K562 (cell line): ENCODE measurements at regions not wholly inside any gene's neighbourhood (a gene's known extent, or its start where the extent isn't known, plus 50 kb on each side); places are given as distances from the start of the nearest gene placed in this dataset.

Experiments
- EZH2 ChIP-seq: IDR thresholded peaks from 2 replicates; pipeline ENCODE4 v1.6.1; 2012; ENCODE audit warnings: low read depth, mild to moderate bottlenecking, inconsistent platforms, low read length, borderline replicate concordance
- HDAC6 ChIP-seq: IDR thresholded peaks from 2 replicates; pipeline ENCODE4 v1.6.1; 2012; ENCODE audit warnings: low read depth, mild to moderate bottlenecking, control low read depth, inconsistent platforms, low read length, moderate library complexity
- POLR2A ChIP-seq: fragments of 450-650 bp; conservative IDR thresholded peaks from 2 replicates; pipeline ENCODE4 v1.6.1; 2016

DNA sequence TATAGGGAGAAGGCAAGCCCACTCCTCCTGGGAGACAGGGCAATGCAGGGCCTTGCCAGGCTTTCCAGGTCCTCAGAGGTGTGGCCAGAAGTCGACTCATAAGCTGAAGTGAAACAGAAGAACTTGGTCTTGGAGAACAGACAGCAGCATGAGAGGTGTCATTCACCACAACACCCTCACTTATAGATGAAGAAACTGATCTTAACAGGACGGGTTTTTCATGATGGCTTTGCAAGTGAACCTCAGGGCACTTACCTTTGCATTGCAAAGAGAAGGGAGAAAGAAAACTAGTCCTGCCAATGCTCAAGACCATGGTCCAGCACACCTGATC lies 198.8 kb downstream of the CYRIA start:
- TF ChIP-seq POLR2A (no peak), EZH2 (no peak), HDAC6 (no peak)
